ENCODE measurements at regions not wholly inside any gene's neighbourhood (a gene's known extent, or its start where the extent isn't known, plus 50 kb on each side); places are given as distances from the start of the nearest gene placed in this dataset.

DNA sequence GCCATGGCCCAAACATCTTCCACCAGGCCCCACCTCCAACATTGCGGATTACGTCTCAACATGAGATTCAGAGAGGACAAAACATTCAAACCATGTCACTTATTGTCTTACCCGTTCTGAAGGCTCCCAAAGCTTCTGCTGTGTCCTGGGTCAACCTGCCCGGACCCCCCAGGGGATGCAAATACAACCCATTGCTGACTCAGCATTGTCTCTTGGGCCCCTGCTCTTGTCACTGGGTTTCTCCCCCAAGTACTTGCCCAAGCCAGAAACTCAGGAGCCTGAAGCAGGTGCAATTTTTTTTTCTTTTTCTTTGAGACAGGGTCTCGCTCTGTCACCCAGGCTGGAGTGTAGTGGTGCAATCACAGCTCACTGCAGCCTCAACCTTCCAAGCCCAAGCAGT is 144.5 kb downstream of the KCTD15 start (continued):
- TF ChIP-seq, protein P1, sequence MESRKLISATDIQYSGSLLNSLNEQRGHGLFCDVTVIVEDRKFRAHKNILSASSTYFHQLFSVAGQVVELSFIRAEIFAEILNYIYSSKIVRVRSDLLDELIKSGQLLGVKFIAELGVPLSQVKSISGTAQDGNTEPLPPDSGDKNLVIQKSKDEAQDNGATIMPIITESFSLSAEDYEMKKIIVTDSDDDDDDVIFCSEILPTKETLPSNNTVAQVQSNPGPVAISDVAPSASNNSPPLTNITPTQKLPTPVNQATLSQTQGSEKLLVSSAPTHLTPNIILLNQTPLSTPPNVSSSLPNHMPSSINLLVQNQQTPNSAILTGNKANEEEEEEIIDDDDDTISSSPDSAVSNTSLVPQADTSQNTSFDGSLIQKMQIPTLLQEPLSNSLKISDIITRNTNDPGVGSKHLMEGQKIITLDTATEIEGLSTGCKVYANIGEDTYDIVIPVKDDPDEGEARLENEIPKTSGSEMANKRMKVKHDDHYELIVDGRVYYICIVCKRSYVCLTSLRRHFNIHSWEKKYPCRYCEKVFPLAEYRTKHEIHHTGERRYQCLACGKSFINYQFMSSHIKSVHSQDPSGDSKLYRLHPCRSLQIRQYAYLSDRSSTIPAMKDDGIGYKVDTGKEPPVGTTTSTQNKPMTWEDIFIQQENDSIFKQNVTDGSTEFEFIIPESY (IDR thresholded peaks at IDR 0.05) = no peak

GRCh38 chr19:33946535-33947264 is 150.0 kb downstream of the KCTD15 start:
- no peaks in the 10 kb centered on the region for H3K36me3 ChIP-seq (ENCODE audit: control insufficient read depth in 4 of 4, insufficient read depth in 3 of 4, low read depth in 1 of 4, low read length in 3 of 4)
- H3K27me3 ChIP-seq (ENCODE audit: control insufficient read depth in 4 of 4, insufficient read depth in 4 of 4, low read length in 3 of 4) = no peaks in the 10 kb centered on the region
- DNase-seq (ENCODE audit: low spot score) = no peak
- H3K4me1 ChIP-seq (ENCODE audit: control insufficient read depth in 4 of 4, insufficient read depth in 4 of 4, low read length in 3 of 4) = peaks cover 0 to 2% (median 0%) of the 10 kb centered on the region in 4 donors
- 76% methylated on average over 6 of the region's 6 CpGs for WGBS
- H3K4me3 ChIP-seq (ENCODE audit: low read depth in 1 of 3, low read length in 3 of 3) = no peak overlapping the region
- TF ChIP-seq JUND (IDR thresholded peaks at IDR 0.05) = no peak
- TF ChIP-seq, protein P2, sequence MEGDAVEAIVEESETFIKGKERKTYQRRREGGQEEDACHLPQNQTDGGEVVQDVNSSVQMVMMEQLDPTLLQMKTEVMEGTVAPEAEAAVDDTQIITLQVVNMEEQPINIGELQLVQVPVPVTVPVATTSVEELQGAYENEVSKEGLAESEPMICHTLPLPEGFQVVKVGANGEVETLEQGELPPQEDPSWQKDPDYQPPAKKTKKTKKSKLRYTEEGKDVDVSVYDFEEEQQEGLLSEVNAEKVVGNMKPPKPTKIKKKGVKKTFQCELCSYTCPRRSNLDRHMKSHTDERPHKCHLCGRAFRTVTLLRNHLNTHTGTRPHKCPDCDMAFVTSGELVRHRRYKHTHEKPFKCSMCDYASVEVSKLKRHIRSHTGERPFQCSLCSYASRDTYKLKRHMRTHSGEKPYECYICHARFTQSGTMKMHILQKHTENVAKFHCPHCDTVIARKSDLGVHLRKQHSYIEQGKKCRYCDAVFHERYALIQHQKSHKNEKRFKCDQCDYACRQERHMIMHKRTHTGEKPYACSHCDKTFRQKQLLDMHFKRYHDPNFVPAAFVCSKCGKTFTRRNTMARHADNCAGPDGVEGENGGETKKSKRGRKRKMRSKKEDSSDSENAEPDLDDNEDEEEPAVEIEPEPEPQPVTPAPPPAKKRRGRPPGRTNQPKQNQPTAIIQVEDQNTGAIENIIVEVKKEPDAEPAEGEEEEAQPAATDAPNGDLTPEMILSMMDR (IDR thresholded peaks at IDR 0.05; ENCODE audit: low read depth, low read length, missing input control) = no peak
- no peak for TF ChIP-seq SP1 (IDR thresholded peaks at IDR 0.05)
- TF ChIP-seq, protein P3, sequence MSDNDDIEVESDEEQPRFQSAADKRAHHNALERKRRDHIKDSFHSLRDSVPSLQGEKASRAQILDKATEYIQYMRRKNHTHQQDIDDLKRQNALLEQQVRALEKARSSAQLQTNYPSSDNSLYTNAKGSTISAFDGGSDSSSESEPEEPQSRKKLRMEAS (IDR thresholded peaks at IDR 0.05) = no peak
- no peak for TF ChIP-seq NR2F2 (IDR thresholded peaks at IDR 0.05)
- TF ChIP-seq, protein P1 (IDR thresholded peaks at IDR 0.05) = no peak
- no peak for TF ChIP-seq RXRA (IDR thresholded peaks at IDR 0.05)
- no peak for TF ChIP-seq HNF4A (conservative IDR thresholded peaks at IDR 0.05)
- TF ChIP-seq GABPA (IDR thresholded peaks at IDR 0.05 in 1 of 2, conservative IDR thresholded peaks at IDR 0.05 in 1 of 2) = no peak
- no peaks in the 10 kb centered on the region for H3K9me3 ChIP-seq (ENCODE audit: control insufficient read depth in 4 of 4, low read length in 3 of 4)
- no peak overlapping the region for H3K9ac ChIP-seq (ENCODE audit: low read depth in 1 of 2, low read length in 2 of 2)
- H3K27ac ChIP-seq (ENCODE audit: low read depth in 1 of 2, low read length in 2 of 2) = no peak overlapping the region

- WGBS = 67% methylated on average over 5 of the region's 5 CpGs
- Histone ChIP-seq H3K9me3 (ENCODE audit: control insufficient read depth in 4 of 4, low read length in 3 of 4) (no peaks in the 10 kb centered on the region), H3K36me3 (ENCODE audit: control insufficient read depth in 4 of 4, insufficient read depth in 3 of 4, low read depth in 1 of 4, low read length in 3 of 4) (no peaks in the 10 kb centered on the region), H3K4me3 (ENCODE audit: low read depth in 1 of 3, low read length in 3 of 3) (no peak overlapping the region), H3K27me3 (ENCODE audit: control insufficient read depth in 4 of 4, insufficient read depth in 4 of 4, low read length in 3 of 4) (no peaks in the 10 kb centered on the region), H3K27ac (ENCODE audit: low read depth in 1 of 2, low read length in 2 of 2) (no peak overlapping the region), H3K4me1 (ENCODE audit: control insufficient read depth in 4 of 4, insufficient read depth in 4 of 4, low read length in 3 of 4) (peaks cover 0 to 2% (median 0%) of the 10 kb centered on the region in 4 donors), H3K9ac (ENCODE audit: low read depth in 1 of 2, low read length in 2 of 2) (no peak overlapping the region)
- no peak for TF ChIP-seq YY1 (IDR thresholded peaks at IDR 0.05)
- no peak for TF ChIP-seq NR2F2 (IDR thresholded peaks at IDR 0.05)
- TF ChIP-seq, protein P1 (IDR thresholded peaks at IDR 0.05) = no peak
- no peak for TF ChIP-seq HNF4G (IDR thresholded peaks at IDR 0.05)
- DNase-seq (ENCODE audit: low spot score) = no peak
Measured at GRCh38 chr19:33947265-33947964, 150.7 kb downstream of the KCTD15 start.

Data from liver (tissue), 8 donors.